NCI-H524 (cell line): ENCODE measurements at regions not wholly inside any gene's neighbourhood (a gene's known extent, or its start where the extent isn't known, plus 50 kb on each side); places are given as distances from the start of the nearest gene placed in this dataset.

Experiments used
- DNase-seq, 2 experiments: peaks; one replicate each; lab custom pipeline; 2025; lab: John Stamatoyannopoulos, UW

- DNase-seq: peak; percentile 34 to 65
Measured at GRCh38 chr2:133838642-133839365, 270.5 kb upstream of the NCKAP5 start.

DNA sequence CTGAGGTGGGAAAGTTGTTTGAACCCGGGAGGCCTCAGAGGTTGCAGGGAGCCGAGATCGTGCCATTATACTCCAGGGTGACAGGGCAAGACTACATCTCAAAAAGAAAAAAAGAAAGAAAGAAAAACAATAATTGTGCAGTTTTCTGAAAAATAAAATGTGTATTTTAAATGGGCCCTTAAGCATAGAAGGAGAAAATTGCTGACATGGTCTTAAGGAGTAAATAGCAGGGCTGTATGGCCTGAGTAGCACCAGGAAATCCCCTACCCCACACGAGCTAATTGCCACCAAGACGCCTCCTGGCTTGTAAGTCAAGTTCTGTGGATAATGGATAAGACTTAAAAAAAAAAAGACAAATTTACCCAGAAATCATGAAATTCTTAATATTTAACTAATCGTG is 271.4 kb upstream of the NCKAP5 start:
- DNase-seq: no peak

DNA sequence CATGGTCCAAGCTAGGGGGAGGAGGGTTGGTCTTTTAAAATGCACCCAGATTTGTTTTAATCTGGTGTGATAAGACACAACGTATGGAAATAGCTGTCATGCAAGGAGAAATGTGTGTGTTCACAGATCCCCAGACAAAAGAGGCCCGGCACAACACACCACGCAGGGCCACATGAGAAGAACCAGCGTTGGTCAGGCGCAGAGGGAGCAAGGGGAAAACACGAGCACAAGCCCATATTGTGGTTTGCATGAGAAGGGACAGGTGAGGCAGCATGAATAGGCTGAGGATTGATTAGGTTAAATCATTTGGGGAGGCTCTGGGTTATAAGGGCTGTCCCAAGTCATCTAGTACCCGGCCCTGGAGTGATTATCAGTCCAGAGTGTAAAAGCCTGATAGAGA is 272.5 kb upstream of the NCKAP5 start:
- DNase-seq: no peak

GRCh38 chr2:133841900-133842299 is 273.6 kb upstream of the NCKAP5 start:
- DNase-seq: no peak

- peak; percentile 77 to 89 for DNase-seq
Measured at GRCh38 chr2:133842446-133842845, 274.2 kb upstream of the NCKAP5 start.

- peak in 1 of 2 experiments; percentile 30 for DNase-seq
Measured at GRCh38 chr2:133843091-133843490, 274.8 kb upstream of the NCKAP5 start.

DNA sequence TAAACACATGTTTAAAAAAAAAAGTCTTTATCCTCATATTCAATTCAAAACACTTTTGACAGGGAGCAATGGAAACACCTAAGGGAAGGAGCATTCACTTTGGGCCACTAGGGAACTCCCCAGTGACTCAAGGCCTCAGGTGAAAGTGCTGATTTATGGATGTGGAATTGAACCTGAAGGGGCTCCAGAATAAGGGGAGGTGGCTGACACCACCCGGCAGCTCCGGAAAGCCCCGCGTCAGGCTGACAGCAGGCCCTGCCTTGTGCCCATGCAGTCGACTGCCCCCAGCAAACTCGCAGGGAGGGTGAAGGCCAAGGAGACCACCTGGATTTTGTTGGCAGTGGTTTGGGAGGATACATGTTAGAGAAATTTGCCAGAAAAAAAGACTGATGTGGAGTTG is 275.3 kb upstream of the NCKAP5 start:
- DNase-seq: no peak

DNA sequence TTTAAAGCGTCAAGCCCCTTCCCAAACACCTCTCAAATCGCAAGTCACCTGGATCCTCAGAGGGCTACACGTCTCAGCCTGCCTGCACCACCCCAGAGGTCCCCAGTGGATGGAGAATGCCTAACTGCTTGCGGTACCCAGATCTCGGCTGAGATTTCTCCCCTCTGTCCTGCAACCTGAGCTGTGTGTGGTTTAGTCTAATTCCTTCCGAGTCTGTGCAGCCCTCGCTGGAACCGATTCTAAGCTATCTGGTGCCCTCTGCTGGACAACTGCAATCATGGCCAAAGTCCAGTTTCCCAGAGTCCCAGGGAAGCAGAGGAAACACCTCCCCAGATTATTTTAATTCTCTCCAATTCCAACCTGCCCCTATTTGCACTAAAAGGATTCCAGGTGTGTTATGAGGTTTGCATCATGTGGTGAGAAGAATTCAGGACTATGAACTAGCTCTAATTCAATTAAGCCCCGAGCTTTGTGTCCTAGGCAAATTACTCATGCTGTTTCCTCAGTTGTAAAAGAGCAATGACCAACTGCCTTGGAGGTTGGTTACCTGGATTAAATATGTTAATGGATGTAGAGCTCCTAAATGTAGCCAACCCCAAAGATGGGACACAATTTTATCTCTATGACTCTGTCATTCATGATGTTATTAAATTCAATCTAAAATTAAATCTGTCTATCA is 276.1 kb upstream of the NCKAP5 start:
- DNase-seq: peak; percentile 35 to 60

DNA sequence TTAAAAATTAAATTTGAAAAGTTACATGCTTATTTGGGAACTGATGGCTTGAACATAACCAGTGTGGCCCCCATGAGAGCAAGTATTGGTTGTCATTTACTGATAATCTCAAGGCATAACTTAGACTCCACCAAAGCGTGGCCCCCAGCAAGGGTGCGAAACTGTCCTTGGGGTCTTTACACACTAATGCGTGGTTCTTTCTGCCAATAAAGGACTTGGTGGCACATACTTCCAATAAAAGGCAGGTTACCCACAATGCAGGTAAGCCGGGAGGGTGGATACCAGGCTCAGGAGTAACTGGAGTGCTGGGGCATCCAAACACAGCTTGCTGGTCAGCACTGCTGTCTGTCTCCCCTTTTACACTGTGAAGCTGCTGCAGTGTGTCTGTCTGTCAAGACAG is 278.2 kb upstream of the NCKAP5 start:
- DNase-seq: no peak

DNA sequence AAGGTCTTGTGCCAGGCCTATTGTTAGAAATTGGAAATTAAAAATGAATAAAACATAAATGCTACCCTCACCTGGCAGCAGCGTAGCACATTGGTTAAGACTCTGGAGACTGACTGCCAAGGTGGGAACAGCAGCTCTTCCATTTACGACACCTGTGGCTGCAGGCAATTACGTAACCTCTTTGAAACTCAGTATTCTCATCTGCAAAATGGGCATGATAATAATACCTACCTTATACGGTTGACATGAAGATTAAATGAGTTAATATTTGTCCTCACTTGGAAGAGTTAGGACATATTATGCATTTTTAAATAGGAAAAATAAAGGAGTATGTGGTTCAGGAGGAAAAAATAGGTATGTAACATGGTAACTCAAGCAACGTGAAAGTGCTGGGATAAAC is 279.3 kb upstream of the NCKAP5 start:
- DNase-seq: no peak

DNA sequence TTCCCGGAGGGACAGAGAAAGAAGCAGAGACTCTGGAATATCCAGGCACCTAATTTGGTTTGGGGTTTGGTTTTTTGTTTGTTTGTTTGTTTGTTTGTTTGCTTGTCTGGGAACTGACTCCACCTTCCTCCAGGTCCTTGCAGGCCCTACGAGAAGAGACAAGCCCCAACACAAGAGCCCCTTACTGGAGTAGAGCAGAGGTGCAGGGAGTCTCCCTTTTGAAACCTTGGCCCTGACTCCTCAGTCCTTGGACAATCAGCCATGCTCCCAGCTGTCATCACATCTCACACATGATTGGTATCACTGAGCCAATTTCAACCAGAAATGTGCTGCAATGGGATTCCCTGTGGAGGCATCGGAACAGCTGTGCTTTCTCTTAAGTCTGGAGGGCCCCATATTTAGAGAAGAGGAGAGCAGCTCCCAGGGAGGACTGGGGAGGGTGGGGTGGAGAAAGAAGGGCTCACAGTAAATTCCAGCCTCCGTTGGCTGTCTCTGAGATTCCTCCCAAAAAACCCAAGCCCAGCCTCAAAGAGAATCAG is 279.9 kb upstream of the NCKAP5 start:
- DNase-seq: no peak

DNA sequence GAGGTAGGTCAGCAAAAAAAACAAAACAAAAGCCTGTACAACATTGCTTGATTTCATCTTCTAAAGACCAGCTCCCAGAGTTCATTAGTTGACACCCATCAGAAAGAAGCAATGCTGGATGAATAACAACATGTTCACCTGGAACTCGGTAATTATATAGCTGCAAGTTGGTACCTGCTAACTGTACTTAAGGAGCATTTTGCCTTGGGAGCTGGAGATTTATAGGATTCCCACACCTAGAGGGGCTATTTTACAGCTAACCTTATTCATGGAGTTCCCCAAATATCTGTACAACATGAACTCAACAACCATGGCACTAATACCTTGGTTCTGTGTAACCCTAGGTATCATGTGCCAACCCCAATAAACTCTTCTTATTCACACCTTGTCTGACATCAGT is 281.1 kb upstream of the NCKAP5 start:
- DNase-seq: no peak

DNA sequence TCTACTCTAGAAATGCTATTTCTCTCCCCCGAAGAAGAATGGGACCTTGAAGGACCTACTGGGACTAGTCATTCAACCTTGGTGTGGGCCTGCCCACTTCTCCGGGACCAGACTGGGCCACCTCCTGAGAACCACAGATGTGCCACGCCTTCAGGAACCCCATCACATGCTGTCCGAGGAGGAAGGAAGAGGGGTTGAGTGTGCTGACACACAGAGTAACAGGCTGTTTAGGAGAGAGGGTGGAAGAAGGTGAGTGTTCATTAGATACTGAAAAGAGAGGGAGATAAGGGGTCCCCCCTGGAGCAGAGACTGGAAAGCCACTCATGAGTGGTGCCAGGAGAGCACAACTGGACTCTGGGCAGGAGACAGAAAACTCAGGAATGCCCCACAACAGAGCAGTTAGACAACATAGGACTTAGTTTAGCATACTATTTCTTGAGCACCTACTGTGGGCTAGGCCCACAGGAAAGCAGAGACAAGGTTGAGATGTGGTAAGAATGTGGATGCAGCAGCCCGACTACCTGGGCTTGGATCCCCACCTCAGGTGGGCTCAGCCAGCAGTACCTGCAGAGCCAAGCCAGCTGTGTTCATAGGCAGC is 286.4 kb upstream of the NCKAP5 start:
- DNase-seq: no peak

DNA sequence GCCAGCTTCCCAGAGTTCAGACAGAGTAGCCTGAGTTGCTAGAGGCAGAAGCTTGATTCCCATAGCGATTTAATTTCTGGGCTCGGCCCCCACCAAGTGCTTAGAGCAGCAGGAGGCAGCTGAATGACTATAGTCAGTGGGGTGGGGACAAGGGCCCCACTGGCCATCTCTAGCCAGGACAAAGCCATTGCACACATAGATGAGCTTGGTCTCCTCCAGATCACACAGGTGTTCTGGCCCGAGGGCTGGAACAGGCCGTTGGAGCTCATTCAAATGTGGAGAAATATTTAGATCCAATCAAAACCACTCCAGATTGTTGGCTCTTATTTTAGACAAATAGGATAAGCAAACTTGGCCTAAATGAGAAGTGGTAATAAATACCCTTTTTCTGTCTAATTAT is 287.3 kb upstream of the NCKAP5 start:
- DNase-seq: no peak

DNA sequence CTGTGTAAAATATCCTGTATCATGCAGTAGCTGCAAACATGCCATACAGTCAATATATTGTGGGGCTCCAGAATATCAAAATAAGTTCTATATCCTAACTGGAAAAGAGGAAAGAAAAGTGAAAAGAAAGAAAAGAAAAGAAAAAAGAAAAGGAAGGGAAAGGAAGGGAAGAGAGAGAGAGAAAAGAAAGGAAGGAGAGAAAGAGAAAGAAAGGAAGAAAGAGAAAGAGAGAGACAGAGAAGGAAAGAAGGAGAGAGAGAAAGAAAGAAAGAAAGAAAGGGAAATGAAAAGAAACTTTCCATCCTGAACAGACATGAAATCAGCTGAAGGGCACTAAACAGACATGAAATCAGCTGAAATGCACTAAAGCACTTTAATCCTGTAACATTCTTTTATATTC is 288.4 kb upstream of the NCKAP5 start:
- DNase-seq: no peak

- DNase-seq: no peak
Measured at GRCh38 chr2:133859578-133859977, 291.3 kb upstream of the NCKAP5 start.

- DNase-seq: no peak
Measured at GRCh38 chr2:133862400-133862977, 294.2 kb upstream of the NCKAP5 start.

DNA sequence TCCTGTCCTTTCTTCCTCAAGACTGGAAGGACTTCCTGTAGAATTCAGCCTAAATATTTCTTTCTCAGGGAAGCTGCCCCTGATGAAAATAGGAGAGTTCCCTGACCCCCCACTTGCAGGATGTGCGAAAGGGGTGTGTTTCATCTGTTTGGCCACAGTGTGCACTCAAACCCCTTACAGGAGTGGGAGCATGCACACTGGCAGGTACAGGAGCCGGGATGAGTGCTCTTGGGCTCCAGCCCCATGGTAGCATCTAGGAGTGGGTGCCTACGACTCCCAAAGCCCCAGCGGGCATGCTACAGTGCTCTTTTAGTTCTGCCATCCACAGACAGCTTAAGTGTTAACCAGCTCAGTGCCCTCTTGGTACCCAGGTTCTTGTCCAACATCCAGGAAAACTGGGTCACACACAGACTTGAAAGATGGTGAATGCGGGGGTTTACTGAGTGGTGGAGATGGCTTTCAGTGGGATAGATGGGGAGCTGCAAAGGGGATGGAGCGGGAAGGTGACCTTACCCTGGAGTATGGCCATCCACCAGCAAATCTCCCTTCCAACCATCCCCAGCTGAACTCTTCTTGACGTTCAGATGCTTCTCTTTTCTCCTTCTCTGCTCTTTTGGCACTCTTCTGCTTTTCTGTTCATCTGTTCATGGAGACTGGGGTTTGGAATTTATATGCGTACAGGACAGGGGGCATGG is 295.0 kb upstream of the NCKAP5 start:
- DNase-seq: no peak

- DNase-seq: no peak
Measured at GRCh38 chr2:133865141-133865540, 296.9 kb upstream of the NCKAP5 start.

GRCh38 chr2:133867166-133867565 is 298.9 kb upstream of the NCKAP5 start:
- no peak for DNase-seq

GRCh38 chr2:133871545-133872209 is 303.4 kb upstream of the NCKAP5 start:
- DNase-seq: no peak

- DNase-seq: no peak
Measured at GRCh38 chr2:133878326-133878725, 310.1 kb upstream of the NCKAP5 start.
